Vagina (tissue), 2 donors: ENCODE measurements at regions not wholly inside any gene's neighbourhood (a gene's known extent, or its start where the extent isn't known, plus 50 kb on each side); places are given as distances from the start of the nearest gene placed in this dataset.
"Not testable (repeated sequence)": the region's sequence is repeated elsewhere in the genome, so short reads cannot be mapped to it uniquely, and the experiment has no call there.

ENCODE experiments used
- DNase-seq, 2 donors: peaks; one replicate each; pipeline ENCODE4 v3.0.0-alpha.2; 2017; ENCODE audit errors: extremely low spot score in 2 of 2
- H3K27ac ChIP-seq: fragments of 200-600 bp; sonication (generic); one replicate; pipeline ENCODE4 v1.5.1; 2019
- H3K27me3 ChIP-seq: fragments of 200-600 bp; sonication (generic); one replicate; pipeline ENCODE4 v1.5.1; 2019
- H3K36me3 ChIP-seq, 2 donors: fragments of 200-600 bp; sonication (generic); one replicate each; pipeline ENCODE4 v1.5.1; 2017 to 2019
- H3K4me1 ChIP-seq: fragments of 200-600 bp; sonication (generic); one replicate; pipeline ENCODE4 v1.5.1; 2019
- H3K4me3 ChIP-seq, 2 donors: fragments of 200-600 bp; sonication (generic); 1 replicate in 1 of 2; 2 replicates in 1 of 2; pipeline ENCODE4 v1.5.1; 2016 to 2019
- H3K9me3 ChIP-seq: fragments of 200-600 bp; sonication (generic); one replicate; pipeline ENCODE4 v1.5.1; 2019
- POLR2A ChIP-seq, 2 donors: fragments of 450-650 bp; IDR thresholded peaks; one replicate each; pipeline ENCODE4 v1.6.1; 2017; ENCODE audit warnings: antibody characterized with exemption in 2 of 2, mild to moderate bottlenecking in 2 of 2, moderate library complexity in 2 of 2
- POLR2AphosphoS5 ChIP-seq, 2 donors: sonication (generic); formaldehyde crosslinking; IDR thresholded peaks; one replicate each; pipeline ENCODE4 v1.9.0; 2017; ENCODE audit warnings: antibody characterized with exemption in 2 of 2, mild to moderate bottlenecking in 2 of 2, low read depth in 1 of 2; ENCODE audit not compliant: insufficient read depth in 1 of 2
- intact Hi-C: fragments of 100-400 bp; cut with DNase I; formaldehyde crosslinking; loops from one replicate; pipeline ENCODE4 v1.15.1; 2023
- TF ChIP-seq, protein P1 (sequence below), 3 experiments: fragments of 450-650 bp in 2 of 3; fragments of 200-600 bp in 1 of 3; sonication (generic) in 1 of 3; IDR thresholded peaks; one replicate each; pipeline ENCODE4 v1.5.1; 2017 to 2019; ENCODE audit warnings: antibody characterized with exemption in 3 of 3, mild to moderate bottlenecking in 2 of 3, moderate library complexity in 2 of 3

DNA sequence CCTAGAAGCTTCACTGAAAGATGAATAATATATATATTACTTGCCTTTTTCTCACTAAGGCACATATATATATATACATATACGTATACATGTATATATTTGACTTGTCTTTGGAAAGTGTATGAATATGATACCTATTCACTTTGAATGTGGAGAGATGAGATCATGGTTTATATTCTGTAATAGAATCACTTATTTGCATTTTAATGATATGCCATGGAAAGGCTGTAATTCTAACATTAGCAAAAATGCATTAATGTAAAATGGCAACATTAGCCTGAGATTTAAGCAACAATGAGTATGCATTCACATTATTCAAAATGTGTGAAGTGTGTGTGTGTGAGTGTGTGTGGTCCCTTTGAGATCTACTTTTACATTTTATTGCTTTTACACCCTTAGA is 54.5 kb upstream of the PRKD1 start:
- no peak for TF ChIP-seq POLR2AphosphoS5 (IDR thresholded peaks at IDR 0.05; ENCODE audit: insufficient read depth in 1 of 2, low read depth in 1 of 2)
- TF ChIP-seq, protein P1, sequence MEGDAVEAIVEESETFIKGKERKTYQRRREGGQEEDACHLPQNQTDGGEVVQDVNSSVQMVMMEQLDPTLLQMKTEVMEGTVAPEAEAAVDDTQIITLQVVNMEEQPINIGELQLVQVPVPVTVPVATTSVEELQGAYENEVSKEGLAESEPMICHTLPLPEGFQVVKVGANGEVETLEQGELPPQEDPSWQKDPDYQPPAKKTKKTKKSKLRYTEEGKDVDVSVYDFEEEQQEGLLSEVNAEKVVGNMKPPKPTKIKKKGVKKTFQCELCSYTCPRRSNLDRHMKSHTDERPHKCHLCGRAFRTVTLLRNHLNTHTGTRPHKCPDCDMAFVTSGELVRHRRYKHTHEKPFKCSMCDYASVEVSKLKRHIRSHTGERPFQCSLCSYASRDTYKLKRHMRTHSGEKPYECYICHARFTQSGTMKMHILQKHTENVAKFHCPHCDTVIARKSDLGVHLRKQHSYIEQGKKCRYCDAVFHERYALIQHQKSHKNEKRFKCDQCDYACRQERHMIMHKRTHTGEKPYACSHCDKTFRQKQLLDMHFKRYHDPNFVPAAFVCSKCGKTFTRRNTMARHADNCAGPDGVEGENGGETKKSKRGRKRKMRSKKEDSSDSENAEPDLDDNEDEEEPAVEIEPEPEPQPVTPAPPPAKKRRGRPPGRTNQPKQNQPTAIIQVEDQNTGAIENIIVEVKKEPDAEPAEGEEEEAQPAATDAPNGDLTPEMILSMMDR (IDR thresholded peaks at IDR 0.05), result no peak
- no peak for TF ChIP-seq POLR2A (IDR thresholded peaks at IDR 0.05)
- Histone ChIP-seq H3K4me3 (no peak overlapping the region), H3K9me3 (no peaks in the 10 kb centered on the region), H3K27ac (no peak overlapping the region), H3K36me3 (no peaks in the 10 kb centered on the region), H3K4me1 (no peaks in the 10 kb centered on the region), H3K27me3 (no peaks in the 10 kb centered on the region)
- DNase-seq, result no peak
- intact Hi-C loops, result no loop called here

DNA sequence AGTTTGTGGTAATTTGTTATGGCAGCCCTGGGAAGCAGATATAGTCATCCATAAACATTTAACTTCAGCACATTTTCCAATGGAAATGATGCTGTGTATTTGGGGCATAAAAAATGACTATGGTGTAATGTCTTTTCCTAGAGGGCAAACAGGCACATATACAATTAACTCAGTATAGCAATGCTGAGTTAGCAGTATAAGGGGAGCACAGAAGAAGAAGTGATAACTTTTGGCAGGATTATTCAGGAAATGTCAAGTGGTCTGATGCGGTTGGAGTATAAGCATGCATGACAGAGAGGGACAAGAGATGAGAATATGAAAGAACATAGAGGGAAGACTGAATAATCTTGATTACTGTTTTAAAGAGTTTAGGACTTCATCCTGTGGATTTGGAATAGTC is 55.3 kb upstream of the PRKD1 start:
- DNase-seq, result no peak
- intact Hi-C loops, result no loop called here
- Histone ChIP-seq H3K4me1 (no peaks in the 10 kb centered on the region), H3K27ac (no peak overlapping the region), H3K27me3 (no peaks in the 10 kb centered on the region), H3K36me3 (no peaks in the 10 kb centered on the region), H3K9me3 (no peaks in the 10 kb centered on the region), H3K4me3 (no peak overlapping the region)
- TF ChIP-seq POLR2AphosphoS5 (IDR thresholded peaks at IDR 0.05; ENCODE audit: insufficient read depth in 1 of 2, low read depth in 1 of 2), result no peak
- no peak for TF ChIP-seq POLR2A (IDR thresholded peaks at IDR 0.05)
- TF ChIP-seq, protein P1 (IDR thresholded peaks at IDR 0.05), result no peak

DNA sequence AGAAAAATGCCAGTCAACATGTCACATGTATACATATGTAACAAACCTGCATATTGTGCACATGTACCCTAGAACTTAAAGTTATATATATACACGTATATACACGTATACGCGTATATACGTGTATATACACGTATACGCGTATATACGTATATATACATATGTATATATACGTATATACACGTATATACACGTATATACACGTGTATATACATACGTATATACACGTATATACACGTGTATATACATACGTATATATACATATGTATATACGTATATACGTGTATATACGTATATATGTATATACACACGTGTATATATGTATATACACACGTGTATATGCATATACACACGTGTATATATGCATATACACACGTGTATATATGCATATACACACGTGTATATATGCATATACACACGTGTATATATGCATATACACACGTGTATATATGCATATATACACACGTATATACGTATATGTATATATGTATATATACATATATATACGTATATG is 62.8 kb upstream of the PRKD1 start:
- H3K4me1 ChIP-seq, H3K9me3 ChIP-seq, H3K27me3 ChIP-seq, DNase-seq, H3K4me3 ChIP-seq, intact Hi-C loops, H3K36me3 ChIP-seq, H3K27ac ChIP-seq: not testable (repeated sequence)

DNA sequence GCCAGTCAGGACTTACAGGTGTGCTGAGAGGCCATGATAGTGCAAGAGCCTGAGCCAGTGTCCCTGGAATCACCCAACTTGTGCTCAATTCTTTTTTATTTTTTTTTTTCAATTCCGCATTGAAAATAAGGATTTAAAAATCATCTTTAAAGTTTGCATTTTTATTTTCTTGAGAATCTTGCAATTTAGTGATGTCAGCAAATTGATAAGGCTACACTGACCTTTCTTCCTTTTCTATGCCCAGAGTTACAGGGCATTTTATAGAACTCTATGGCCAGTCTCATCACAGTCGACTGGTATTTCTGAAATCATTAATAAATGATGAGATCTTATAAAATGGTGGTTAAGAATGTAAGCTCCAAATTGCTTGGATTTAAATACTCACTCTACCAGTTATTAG is 63.3 kb upstream of the PRKD1 start:
- no peak overlapping the region for H3K4me3 ChIP-seq
- H3K9me3 ChIP-seq, result no peaks in the 10 kb centered on the region
- no peak for DNase-seq
- H3K4me1 ChIP-seq, result no peaks in the 10 kb centered on the region
- H3K27me3 ChIP-seq, result no peaks in the 10 kb centered on the region
- no peaks in the 10 kb centered on the region for H3K36me3 ChIP-seq
- TF ChIP-seq POLR2AphosphoS5 (IDR thresholded peaks at IDR 0.05; ENCODE audit: insufficient read depth in 1 of 2, low read depth in 1 of 2), result no peak
- TF ChIP-seq, protein P1 (IDR thresholded peaks at IDR 0.05), result no peak
- no peak for TF ChIP-seq POLR2A (IDR thresholded peaks at IDR 0.05)
- H3K27ac ChIP-seq, result no peak overlapping the region
- intact Hi-C loops, result no loop called here

DNA sequence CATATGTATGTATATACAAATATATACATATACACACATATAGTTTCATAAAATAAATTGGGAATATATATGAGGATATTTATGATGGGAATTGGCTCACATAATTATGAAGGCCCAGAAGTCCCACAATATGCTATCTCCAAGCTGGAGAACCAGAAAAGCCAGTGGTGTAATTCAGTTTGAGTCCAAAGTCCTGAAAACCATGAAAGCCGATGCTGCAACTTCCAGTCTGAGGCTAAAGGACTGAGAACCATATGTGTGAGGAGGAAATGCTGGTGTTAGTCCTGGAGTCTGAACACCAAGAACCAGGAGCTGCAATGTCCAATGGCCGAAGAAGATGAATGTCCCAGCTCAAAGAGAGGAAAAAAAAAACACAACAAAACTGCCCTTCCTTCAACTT is 65.5 kb upstream of the PRKD1 start:
- H3K4me3 ChIP-seq, result no peak overlapping the region
- no peak for TF ChIP-seq POLR2A (IDR thresholded peaks at IDR 0.05)
- no peak for TF ChIP-seq POLR2AphosphoS5 (IDR thresholded peaks at IDR 0.05; ENCODE audit: insufficient read depth in 1 of 2, low read depth in 1 of 2)
- TF ChIP-seq, protein P1 (IDR thresholded peaks at IDR 0.05), result no peak
- no peaks in the 10 kb centered on the region for H3K36me3 ChIP-seq

More for the DNA sequence above, 65.5 kb upstream of the PRKD1 start:
- DNase-seq, result no peak
- Histone ChIP-seq H3K4me1 (no peaks in the 10 kb centered on the region), H3K27ac (no peak overlapping the region), H3K9me3 (no peaks in the 10 kb centered on the region), H3K27me3 (no peaks in the 10 kb centered on the region)
- intact Hi-C loops, result no loop called here
